ENCODE measurements at regions not wholly inside any gene's neighbourhood (a gene's known extent, or its start where the extent isn't known, plus 50 kb on each side); places are given as distances from the start of the nearest gene placed in this dataset.
"Not testable (repeated sequence)": the region's sequence is repeated elsewhere in the genome, so short reads cannot be mapped to it uniquely, and the experiment has no call there.

DNA sequence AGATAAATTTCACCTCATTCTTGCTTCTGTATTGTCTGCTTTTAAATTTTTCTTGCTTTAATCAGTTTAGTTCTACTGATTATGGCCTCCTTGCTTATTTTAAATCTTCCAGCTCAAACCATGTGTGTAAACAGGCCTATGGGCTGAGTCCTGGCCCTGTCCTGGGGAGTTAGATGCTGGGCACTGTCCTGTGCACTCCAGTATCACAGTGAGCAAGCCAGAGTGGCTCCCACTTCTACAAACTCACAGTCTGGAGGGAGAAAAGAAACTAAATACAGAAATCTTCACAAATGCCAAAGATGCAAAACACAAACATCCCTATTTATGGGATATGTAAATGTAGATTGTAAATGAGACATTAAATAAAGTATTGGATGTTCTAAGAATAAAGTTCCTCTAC, 101.1 kb upstream of the POGK start:
- Mint-ChIP-seq H3K27ac (no peak overlapping the region), H3K9me3 (no peaks in the 10 kb centered on the region), H3K4me1 (ENCODE audit: low read depth in 2 of 2) (no peaks in the 10 kb centered on the region), H3K27me3 (peaks cover 0 to 6% of the 10 kb centered on the region in 2 donors), H3K36me3 (no peaks in the 10 kb centered on the region), H3K4me3 (no peak overlapping the region)
- ATAC-seq (no peak), DNase-seq (ENCODE audit: low spot score) (no peak)

DNA sequence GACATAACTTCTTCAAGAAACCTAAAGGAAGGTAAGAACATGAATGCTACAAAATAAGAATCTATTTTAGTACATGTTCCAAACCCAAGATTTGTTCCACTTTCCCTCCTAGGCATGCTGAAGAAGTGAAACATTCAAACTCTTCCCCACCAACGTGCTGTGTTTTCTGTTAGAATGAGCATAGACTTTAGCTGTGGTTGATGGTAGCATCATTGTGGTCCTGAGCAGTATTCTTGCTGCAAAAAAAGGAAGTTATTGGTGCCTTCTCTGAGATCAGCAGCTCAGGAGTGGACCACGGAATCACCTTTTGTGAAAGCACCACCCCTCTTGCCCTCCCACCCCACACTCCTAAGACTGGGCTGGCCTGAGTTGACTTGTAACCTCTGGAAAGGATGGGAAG, 100.4 kb upstream of the POGK start:
- DNase-seq (ENCODE audit: low spot score) (no peak), ATAC-seq (no peak)
- H3K27me3 Mint-ChIP-seq = peaks cover 0 to 7% of the 10 kb centered on the region in 2 donors
- H3K4me3 Mint-ChIP-seq = no peak overlapping the region
- no peaks in the 10 kb centered on the region for H3K4me1 Mint-ChIP-seq (ENCODE audit: low read depth in 2 of 2)
- no peaks in the 10 kb centered on the region for H3K36me3 Mint-ChIP-seq
- no peak overlapping the region for H3K27ac Mint-ChIP-seq
- H3K9me3 Mint-ChIP-seq = peaks cover 1% of the 10 kb centered on the region

- Mint-ChIP-seq H3K4me3 (no peak overlapping the region), H3K27ac (no peak overlapping the region), H3K4me1 (ENCODE audit: low read depth in 2 of 2) (no peaks in the 10 kb centered on the region), H3K36me3 (peaks cover 8% of the 10 kb centered on the region), H3K9me3 (peaks cover 5% of the 10 kb centered on the region), H3K27me3 (peaks cover 0 to 8% of the 10 kb centered on the region in 2 donors)
- ATAC-seq = no peak
- DNase-seq (ENCODE audit: low spot score) = no peak
Observed at GRCh38 chr1:166740668-166741276, 98.5 kb upstream of the POGK start.

GRCh38 chr1:166763318-166763717, 76.0 kb upstream of the POGK start:
- Mint-ChIP-seq H3K27me3 (peaks cover 0 to 2% of the 10 kb centered on the region in 2 donors), H3K27ac (no peak overlapping the region), H3K9me3 (no peaks in the 10 kb centered on the region), H3K4me1 (ENCODE audit: low read depth in 2 of 2) (no peaks in the 10 kb centered on the region), H3K4me3 (no peak overlapping the region), H3K36me3 (no peaks in the 10 kb centered on the region)
- DNase-seq (ENCODE audit: low spot score) = no peak
- no peak for ATAC-seq

- Mint-ChIP-seq H3K4me1 (ENCODE audit: low read depth in 2 of 2) (no peaks in the 10 kb centered on the region), H3K27ac (no peak overlapping the region), H3K27me3 (peaks cover 8 to 12% of the 10 kb centered on the region in 2 donors), H3K36me3 (peaks cover 14% of the 10 kb centered on the region), H3K4me3 (no peak overlapping the region), H3K9me3 (peaks cover 11% of the 10 kb centered on the region)
- DNase-seq (ENCODE audit: low spot score) (no peak), ATAC-seq (no peak)
Observed at GRCh38 chr1:166766942-166767341, 72.3 kb upstream of the POGK start.

- not testable (repeated sequence) for H3K27ac Mint-ChIP-seq; H3K4me3 Mint-ChIP-seq; H3K4me1 Mint-ChIP-seq (ENCODE audit: low read depth in 2 of 2); H3K9me3 Mint-ChIP-seq; DNase-seq (ENCODE audit: low spot score); ATAC-seq; H3K36me3 Mint-ChIP-seq
- H3K27me3 Mint-ChIP-seq = peaks cover 21 to 37% of the 10 kb centered on the region in 2 donors
Observed at GRCh38 chr1:166784646-166785045, 54.6 kb upstream of the POGK start.

GRCh38 chr1:166785987-166786386, 53.3 kb upstream of the POGK start:
- no peaks in the 10 kb centered on the region for H3K9me3 Mint-ChIP-seq
- no peak for ATAC-seq
- H3K4me3 Mint-ChIP-seq = no peak overlapping the region
- peaks cover 24 to 47% of the 10 kb centered on the region in 2 donors for H3K27me3 Mint-ChIP-seq
- H3K27ac Mint-ChIP-seq = no peak overlapping the region
- DNase-seq (ENCODE audit: low spot score) = no peak
- H3K36me3 Mint-ChIP-seq = no peaks in the 10 kb centered on the region
- H3K4me1 Mint-ChIP-seq (ENCODE audit: low read depth in 2 of 2) = no peaks in the 10 kb centered on the region

DNA sequence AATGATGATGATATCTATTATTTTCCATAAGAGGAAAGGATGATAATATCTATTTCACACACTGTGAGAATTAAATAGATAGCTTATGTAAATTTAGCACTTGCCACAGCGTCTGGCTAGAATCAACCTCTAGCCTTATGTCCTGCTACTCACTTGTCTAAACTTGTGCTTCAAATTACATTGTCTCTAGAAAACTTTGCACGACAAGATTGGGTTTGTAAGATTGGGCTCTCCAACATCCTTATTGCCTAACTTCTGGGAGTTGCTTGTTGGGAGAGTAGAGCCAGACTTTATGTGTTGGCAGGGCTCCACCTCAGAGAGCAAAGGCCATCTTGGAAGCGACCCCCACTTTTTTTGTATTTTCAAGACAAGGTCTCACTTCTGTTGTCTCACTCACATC, 50.0 kb upstream of the POGK start:
- H3K36me3 Mint-ChIP-seq = no peaks in the 10 kb centered on the region

More for the DNA sequence above, 50.0 kb upstream of the POGK start:
- Mint-ChIP-seq H3K27ac (no peak overlapping the region), H3K27me3 (peaks cover 24 to 32% of the 10 kb centered on the region in 2 donors), H3K4me1 (ENCODE audit: low read depth in 2 of 2) (no peaks in the 10 kb centered on the region), H3K4me3 (no peak overlapping the region), H3K9me3 (no peaks in the 10 kb centered on the region)
- no peak for ATAC-seq
- DNase-seq (ENCODE audit: low spot score) = no peak

Data from natural killer cell treated with Interleukin-12 subunit alpha and Interleukin-12 subunit beta and Interleukin-15 and Interleukin-18, amount 100 ng/mL, for 72 hours (primary cell).